ENCODE measurements at regions not wholly inside any gene's neighbourhood (a gene's known extent, or its start where the extent isn't known, plus 50 kb on each side); places are given as distances from the start of the nearest gene placed in this dataset.
"Not testable (repeated sequence)": the region's sequence is repeated elsewhere in the genome, so short reads cannot be mapped to it uniquely, and the experiment has no call there.

DNA sequence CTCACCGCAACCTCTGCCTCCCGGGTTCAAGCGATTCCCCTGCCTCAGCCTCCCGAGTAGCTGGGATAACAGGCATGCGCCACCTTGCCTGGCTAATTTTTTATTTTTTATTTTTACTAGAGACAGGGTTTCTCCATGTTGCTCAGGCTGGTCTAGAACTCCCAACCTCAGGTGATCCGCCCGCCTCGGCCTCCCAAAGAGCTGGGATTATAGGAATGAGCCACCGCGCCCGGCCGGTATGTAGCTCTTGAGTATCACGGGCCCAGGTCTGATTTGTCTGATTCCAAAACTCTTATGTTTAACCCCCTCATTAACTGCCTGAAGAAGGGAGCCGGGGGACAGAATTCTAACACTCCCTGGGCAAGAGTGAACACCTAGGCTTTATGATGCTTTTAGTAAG, 91.7 kb upstream of the OLIG2 start:
- TF ChIP-seq, protein P1, sequence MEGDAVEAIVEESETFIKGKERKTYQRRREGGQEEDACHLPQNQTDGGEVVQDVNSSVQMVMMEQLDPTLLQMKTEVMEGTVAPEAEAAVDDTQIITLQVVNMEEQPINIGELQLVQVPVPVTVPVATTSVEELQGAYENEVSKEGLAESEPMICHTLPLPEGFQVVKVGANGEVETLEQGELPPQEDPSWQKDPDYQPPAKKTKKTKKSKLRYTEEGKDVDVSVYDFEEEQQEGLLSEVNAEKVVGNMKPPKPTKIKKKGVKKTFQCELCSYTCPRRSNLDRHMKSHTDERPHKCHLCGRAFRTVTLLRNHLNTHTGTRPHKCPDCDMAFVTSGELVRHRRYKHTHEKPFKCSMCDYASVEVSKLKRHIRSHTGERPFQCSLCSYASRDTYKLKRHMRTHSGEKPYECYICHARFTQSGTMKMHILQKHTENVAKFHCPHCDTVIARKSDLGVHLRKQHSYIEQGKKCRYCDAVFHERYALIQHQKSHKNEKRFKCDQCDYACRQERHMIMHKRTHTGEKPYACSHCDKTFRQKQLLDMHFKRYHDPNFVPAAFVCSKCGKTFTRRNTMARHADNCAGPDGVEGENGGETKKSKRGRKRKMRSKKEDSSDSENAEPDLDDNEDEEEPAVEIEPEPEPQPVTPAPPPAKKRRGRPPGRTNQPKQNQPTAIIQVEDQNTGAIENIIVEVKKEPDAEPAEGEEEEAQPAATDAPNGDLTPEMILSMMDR (conservative IDR thresholded peaks at IDR 0.05), result not testable (repeated sequence)
- not testable (repeated sequence) for TF ChIP-seq EZH2 (IDR thresholded peaks at IDR 0.05; ENCODE audit: low read depth)
